Mesendoderm (in vitro differentiated cells): ENCODE measurements at regions not wholly inside any gene's neighbourhood (a gene's known extent, or its start where the extent isn't known, plus 50 kb on each side); places are given as distances from the start of the nearest gene placed in this dataset.

Experiments
- DNase-seq: peaks from one replicate; pipeline ENCODE4 v3.0.0; 2013
- H2AK5ac ChIP-seq: 2 replicates; pipeline ENCODE4 v1.6.1; 2013; ENCODE audit warnings: low read length, inconsistent platforms
- H2BK120ac ChIP-seq: 2 replicates; pipeline ENCODE4 v1.6.1; 2013; ENCODE audit warnings: low read depth, mild to moderate bottlenecking, low read length, moderate library complexity, mixed read lengths
- H2BK15ac ChIP-seq: replicated peaks from 2 replicates; pipeline ENCODE4 v1.6.1; 2013; ENCODE audit warnings: low read depth, mild to moderate bottlenecking, moderate library complexity
- H2BK5ac ChIP-seq: 2 replicates; pipeline ENCODE4 v1.6.1; 2013; ENCODE audit warnings: low read length, inconsistent platforms
- H3K18ac ChIP-seq: 2 replicates; pipeline ENCODE4 v1.6.1; 2013; ENCODE audit warnings: mild to moderate bottlenecking, low read length, mixed read lengths
- H3K23ac ChIP-seq: one replicate; pipeline ENCODE4 v1.6.1; 2013; ENCODE audit warnings: low read length
- H3K27ac ChIP-seq: 2 replicates; pipeline ENCODE4 v1.5.1; 2013; ENCODE audit warnings: low read depth, mild to moderate bottlenecking, inconsistent platforms, low read length, moderate library complexity
- H3K27me3 ChIP-seq: 2 replicates; pipeline ENCODE4 v1.6.1; 2013; ENCODE audit warnings: low read length, control low read depth, mild to moderate bottlenecking, inconsistent platforms; ENCODE audit not compliant: insufficient read depth, poor library complexity
- H3K36me3 ChIP-seq: 2 replicates; pipeline ENCODE4 v1.6.1; 2013; ENCODE audit warnings: low read length, inconsistent platforms; ENCODE audit not compliant: control insufficient read depth, insufficient read depth
- H3K4ac ChIP-seq: one replicate; pipeline ENCODE4 v1.6.1; 2013; ENCODE audit warnings: low read depth, mild to moderate bottlenecking, low read length, moderate library complexity
- H3K4me1 ChIP-seq: 2 replicates; pipeline ENCODE4 v1.6.1; 2013; ENCODE audit warnings: low read depth, low read length, inconsistent platforms; ENCODE audit not compliant: control insufficient read depth
- H3K4me2 ChIP-seq: 2 replicates; pipeline ENCODE4 v1.6.1; 2013; ENCODE audit warnings: low read length
- H3K4me3 ChIP-seq: 2 replicates; pipeline ENCODE4 v1.5.1; 2013; ENCODE audit warnings: mild to moderate bottlenecking, low read length
- H3K56ac ChIP-seq: one replicate; pipeline ENCODE4 v1.6.1; 2013; ENCODE audit warnings: low read length
- H3K79me1 ChIP-seq: 2 replicates; pipeline ENCODE4 v1.6.1; 2013; ENCODE audit warnings: low read length, inconsistent platforms
- H3K79me2 ChIP-seq: 2 replicates; pipeline ENCODE4 v1.6.1; 2013; ENCODE audit warnings: mild to moderate bottlenecking, low read length; ENCODE audit not compliant: control insufficient read depth, insufficient read depth
- H3K9ac ChIP-seq: 2 replicates; pipeline ENCODE4 v1.6.1; 2013; ENCODE audit warnings: low read length, inconsistent platforms
- H4K5ac ChIP-seq: one replicate; pipeline ENCODE4 v1.6.1; 2013; ENCODE audit warnings: low read length
- H4K8ac ChIP-seq: one replicate; pipeline ENCODE4 v1.6.1; 2013; ENCODE audit warnings: low read depth, mild to moderate bottlenecking, control low read depth, low read length, moderate library complexity
- WGBS: extraction: QIAGEN DNeasy Blood & Tissue Kit; methylation state at CpG from one replicate; pipeline ENCODE4 v1.1.7; 2013; ENCODE audit warnings: low lambda C conversion rate, missing lambda C conversion rate; ENCODE audit not compliant: insufficient coverage; ENCODE audit errors: extremely low coverage; 5-methylcytosine and 5-hydroxymethylcytosine counted together

DNA sequence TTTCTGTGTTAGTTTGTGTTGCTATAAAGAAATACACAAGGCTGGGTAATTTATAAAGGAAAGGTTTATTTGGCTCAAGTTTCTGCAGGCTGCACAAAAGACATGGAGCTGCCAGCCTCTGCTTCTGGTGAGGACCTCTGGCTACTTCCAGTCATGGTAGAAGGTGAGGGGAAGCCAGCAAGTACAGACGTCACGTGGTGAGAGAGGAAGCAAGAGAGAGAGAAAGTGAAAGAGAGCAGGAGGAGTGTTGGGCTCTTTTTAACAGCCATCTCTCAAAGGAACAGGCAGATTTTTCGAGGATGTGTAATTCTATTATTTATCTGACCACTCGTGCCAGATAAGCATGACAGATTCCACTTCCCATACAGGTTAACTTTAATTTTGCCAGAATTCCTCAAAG is 1199.1 kb downstream of the ADGRL3 start:
- H3K56ac ChIP-seq, result no peak overlapping the region
- H3K23ac ChIP-seq, result no peak overlapping the region
- H4K5ac ChIP-seq, result no peak overlapping the region
- H3K27ac ChIP-seq, result no peak overlapping the region
- H3K79me2 ChIP-seq, result no peaks in the 10 kb centered on the region
- no peak overlapping the region for H3K9ac ChIP-seq
- WGBS, result no CpG with 5 or more reads among the region's 4 CpGs
- H2AK5ac ChIP-seq, result no peak overlapping the region
- no peak overlapping the region for H2BK120ac ChIP-seq
- H3K27me3 ChIP-seq, result no peaks in the 10 kb centered on the region
- no peaks in the 10 kb centered on the region for H3K4me1 ChIP-seq
- H4K8ac ChIP-seq, result no peak overlapping the region
- DNase-seq, result no peak
- H3K4me3 ChIP-seq, result no peak overlapping the region
- H2BK15ac ChIP-seq, result no peak overlapping the region
- no peak overlapping the region for H3K4ac ChIP-seq
- no peak overlapping the region for H3K18ac ChIP-seq
- H3K79me1 ChIP-seq, result no peaks in the 10 kb centered on the region
- no peaks in the 10 kb centered on the region for H3K36me3 ChIP-seq
- no peak overlapping the region for H3K4me2 ChIP-seq
- no peak overlapping the region for H2BK5ac ChIP-seq

DNA sequence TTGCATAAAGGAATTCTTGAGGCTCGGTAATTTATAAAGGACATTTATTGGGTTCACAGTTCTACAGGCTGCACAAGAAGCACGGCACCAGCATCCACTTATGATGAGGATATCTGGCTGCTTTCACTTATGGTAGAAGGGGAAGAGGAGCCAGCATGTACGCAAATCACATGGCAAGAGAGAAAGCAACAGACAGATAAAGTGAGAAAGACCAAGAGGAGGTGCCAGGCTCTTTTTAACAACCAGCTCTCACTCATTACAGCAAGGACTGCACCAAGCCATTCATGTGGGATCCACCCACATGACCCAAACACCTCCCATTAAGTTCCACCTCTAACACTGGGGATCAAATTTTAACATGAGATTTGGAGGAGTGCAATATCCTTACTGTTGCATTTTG is 1198.2 kb downstream of the ADGRL3 start:
- H3K4me3 ChIP-seq, result no peak overlapping the region
- no peaks in the 10 kb centered on the region for H3K36me3 ChIP-seq
- H3K56ac ChIP-seq, result no peak overlapping the region
- no peak overlapping the region for H3K18ac ChIP-seq
- H3K23ac ChIP-seq, result no peak overlapping the region
- no peak overlapping the region for H2BK15ac ChIP-seq
- H3K4me1 ChIP-seq, result no peaks in the 10 kb centered on the region
- no peak overlapping the region for H2AK5ac ChIP-seq
- no peak overlapping the region for H3K4me2 ChIP-seq
- H3K79me2 ChIP-seq, result no peaks in the 10 kb centered on the region
- no peak overlapping the region for H4K8ac ChIP-seq
- WGBS, result no CpG with 5 or more reads among the region's 3 CpGs
- H3K79me1 ChIP-seq, result no peaks in the 10 kb centered on the region
- DNase-seq, result no peak
- H3K27me3 ChIP-seq, result no peaks in the 10 kb centered on the region
- no peak overlapping the region for H3K4ac ChIP-seq
- no peak overlapping the region for H2BK5ac ChIP-seq
- no peak overlapping the region for H3K27ac ChIP-seq
- no peak overlapping the region for H3K9ac ChIP-seq
- H2BK120ac ChIP-seq, result no peak overlapping the region
- no peak overlapping the region for H4K5ac ChIP-seq

DNA sequence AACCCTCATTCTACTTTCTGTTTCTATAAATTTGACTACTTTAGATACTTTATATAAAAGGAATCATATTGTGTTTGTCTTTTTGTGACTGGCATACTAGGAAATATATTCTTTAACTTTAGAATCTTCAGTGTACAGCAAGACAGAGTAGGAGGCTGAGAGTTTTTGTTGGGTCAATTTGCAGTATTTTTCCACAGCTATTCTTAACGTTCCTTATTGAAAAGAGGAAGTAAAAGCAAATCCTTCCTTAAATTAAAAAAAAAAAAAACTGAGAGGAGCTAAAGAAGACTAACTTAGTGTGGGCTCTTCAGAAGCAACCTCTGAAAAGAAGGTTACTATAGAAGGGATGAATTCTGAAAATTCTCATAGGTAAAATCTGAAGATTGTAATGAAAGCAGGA is 1194.6 kb downstream of the ADGRL3 start:
- H3K36me3 ChIP-seq, result no peaks in the 10 kb centered on the region
- no peak overlapping the region for H2BK15ac ChIP-seq
- H3K4me3 ChIP-seq, result no peak overlapping the region
- no peak overlapping the region for H3K9ac ChIP-seq
- H4K5ac ChIP-seq, result no peak overlapping the region
- H3K18ac ChIP-seq, result no peak overlapping the region
- no peak overlapping the region for H4K8ac ChIP-seq
- no peak overlapping the region for H2BK5ac ChIP-seq
- H2AK5ac ChIP-seq, result no peak overlapping the region
- no peak overlapping the region for H3K4me2 ChIP-seq
- no peak overlapping the region for H3K23ac ChIP-seq
- H2BK120ac ChIP-seq, result no peak overlapping the region
- H3K56ac ChIP-seq, result no peak overlapping the region
- DNase-seq, result no peak
- H3K27ac ChIP-seq, result no peak overlapping the region
- no peak overlapping the region for H3K4ac ChIP-seq
- H3K79me2 ChIP-seq, result no peaks in the 10 kb centered on the region
- H3K27me3 ChIP-seq, result no peaks in the 10 kb centered on the region
- no peaks in the 10 kb centered on the region for H3K4me1 ChIP-seq
- no CpG with 5 or more reads among the region's 1 CpG for WGBS
- H3K79me1 ChIP-seq, result no peaks in the 10 kb centered on the region

DNA sequence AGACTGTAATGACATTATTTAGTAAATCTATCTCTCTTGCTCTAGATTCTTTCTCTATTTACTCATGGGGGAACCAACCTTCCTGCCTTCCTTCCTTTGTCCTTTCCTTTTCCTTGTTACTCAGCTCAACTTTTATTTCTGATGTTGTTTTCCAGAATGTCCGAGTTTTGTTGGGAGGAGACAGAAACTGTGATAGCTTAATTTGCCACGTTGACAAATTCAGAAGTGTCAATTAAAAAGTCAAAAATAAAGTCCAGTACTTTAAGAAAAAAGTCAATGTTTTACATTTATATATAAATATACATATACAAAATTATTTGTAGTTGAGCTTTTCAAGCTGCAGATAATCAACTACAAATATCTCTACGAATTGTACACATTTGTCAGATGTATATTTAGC is 1187.7 kb downstream of the ADGRL3 start:
- Histone ChIP-seq H3K18ac (no peak overlapping the region), H3K4me2 (no peak overlapping the region), H3K79me1 (no peaks in the 10 kb centered on the region), H3K27ac (no peak overlapping the region), H3K79me2 (no peaks in the 10 kb centered on the region), H3K56ac (no peak overlapping the region), H4K5ac (no peak overlapping the region), H2BK15ac (no peak overlapping the region), H3K4me3 (no peak overlapping the region), H4K8ac (no peak overlapping the region), H3K27me3 (no peaks in the 10 kb centered on the region), H2BK120ac (no peak overlapping the region), H3K9ac (no peak overlapping the region), H2BK5ac (no peak overlapping the region), H3K36me3 (no peaks in the 10 kb centered on the region), H3K23ac (no peak overlapping the region), H2AK5ac (no peak overlapping the region), H3K4ac (no peak overlapping the region), H3K4me1 (no peaks in the 10 kb centered on the region)
- WGBS, result no CpG with 5 or more reads among the region's 3 CpGs
- DNase-seq, result no peak

DNA sequence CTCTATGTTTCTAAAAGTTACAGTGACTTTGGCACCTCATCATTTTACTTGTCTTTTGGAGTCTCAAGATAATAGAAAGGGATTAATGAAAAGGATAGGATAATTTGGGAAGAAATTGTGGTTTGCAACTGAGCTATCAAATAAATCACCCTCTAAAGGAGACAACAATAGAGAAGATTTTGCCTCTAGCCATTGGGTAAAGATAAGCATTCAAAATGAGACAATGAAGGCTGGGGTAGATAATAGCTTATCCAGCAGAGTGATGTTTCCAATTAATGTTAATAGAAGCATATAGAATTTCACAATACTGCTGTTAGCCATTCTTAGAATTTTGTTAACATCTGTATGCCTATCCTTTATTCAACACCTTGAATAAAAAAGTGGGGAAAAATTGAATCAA is 1177.6 kb downstream of the ADGRL3 start:
- Histone ChIP-seq H4K8ac (no peak overlapping the region), H2BK5ac (no peak overlapping the region), H4K5ac (no peak overlapping the region), H3K79me2 (no peaks in the 10 kb centered on the region), H3K4me1 (peaks cover 6% of the 10 kb centered on the region), H2BK120ac (no peak overlapping the region), H3K4ac (no peak overlapping the region), H3K4me2 (no peak overlapping the region), H3K23ac (no peak overlapping the region), H3K56ac (no peak overlapping the region), H2AK5ac (no peak overlapping the region), H3K18ac (no peak overlapping the region), H3K4me3 (no peak overlapping the region), H3K27me3 (no peaks in the 10 kb centered on the region), H2BK15ac (no peak overlapping the region), H3K36me3 (no peaks in the 10 kb centered on the region), H3K9ac (no peak overlapping the region), H3K27ac (no peak overlapping the region), H3K79me1 (no peaks in the 10 kb centered on the region)
- DNase-seq, result peak; percentile 62

DNA sequence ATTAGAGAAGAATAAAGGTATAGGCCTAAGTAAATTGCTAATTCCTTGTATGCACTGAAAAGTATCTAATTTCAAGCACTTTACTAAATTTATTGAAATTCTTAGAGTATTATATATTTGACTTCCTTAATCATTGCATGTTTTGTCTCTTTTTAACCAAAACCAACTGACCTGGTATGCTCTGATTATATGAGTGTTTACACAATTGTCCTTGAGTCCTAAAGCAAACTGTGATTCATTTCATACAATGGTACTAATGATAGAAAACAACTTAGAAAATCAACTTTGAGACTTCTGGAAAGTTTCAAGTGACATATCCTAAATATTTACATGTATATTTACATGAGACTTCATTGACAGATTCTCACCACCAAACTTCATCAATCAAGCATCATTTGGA is 1177.1 kb downstream of the ADGRL3 start:
- Histone ChIP-seq H3K27ac (no peak overlapping the region), H3K18ac (no peak overlapping the region), H2BK5ac (no peak overlapping the region), H3K36me3 (no peaks in the 10 kb centered on the region), H3K79me1 (no peaks in the 10 kb centered on the region), H4K5ac (no peak overlapping the region), H3K27me3 (no peaks in the 10 kb centered on the region), H3K9ac (no peak overlapping the region), H2BK120ac (no peak overlapping the region), H2AK5ac (no peak overlapping the region), H4K8ac (no peak overlapping the region), H3K4ac (no peak overlapping the region), H3K4me3 (no peak overlapping the region), H3K4me2 (no peak overlapping the region), H3K79me2 (no peaks in the 10 kb centered on the region), H3K56ac (no peak overlapping the region), H3K23ac (no peak overlapping the region), H2BK15ac (no peak overlapping the region), H3K4me1 (peaks cover 6% of the 10 kb centered on the region)
- no peak for DNase-seq
